Ishikawa (cell line): ENCODE measurements at regions not wholly inside any gene's neighbourhood (a gene's known extent, or its start where the extent isn't known, plus 50 kb on each side); places are given as distances from the start of the nearest gene placed in this dataset.
A peak's percentile ranks its signal among the peaks of the same experiment; 100 is the strongest.

Experiments
- CEBPB ChIP-seq: IDR thresholded peaks from 2 replicates; pipeline ENCODE4 v1.6.1; 2012
- CREB1 ChIP-seq: IDR thresholded peaks from 2 replicates; pipeline ENCODE4 v1.6.1; 2012; ENCODE audit warnings: low read depth
- EGR1 ChIP-seq: IDR thresholded peaks from 2 replicates; pipeline ENCODE4 v1.6.1; 2012
- EP300 ChIP-seq: IDR thresholded peaks from 2 replicates; pipeline ENCODE4 v1.6.1; 2012; ENCODE audit warnings: borderline replicate concordance
- FOXM1 ChIP-seq: IDR thresholded peaks from 2 replicates; pipeline ENCODE4 v1.6.1; 2012; ENCODE audit warnings: low read depth, borderline replicate concordance
- MAX ChIP-seq: IDR thresholded peaks from 2 replicates; pipeline ENCODE4 v1.6.1; 2012
- RAD21 ChIP-seq: IDR thresholded peaks from 2 replicates; pipeline ENCODE4 v1.6.1; 2012; ENCODE audit warnings: low read depth
- REST ChIP-seq: IDR thresholded peaks from 2 replicates; pipeline ENCODE4 v1.6.1; 2012; ENCODE audit warnings: low read depth, mild to moderate bottlenecking
- TAF1 ChIP-seq: IDR thresholded peaks from 2 replicates; pipeline ENCODE4 v1.6.1; 2012; ENCODE audit warnings: low read depth, mild to moderate bottlenecking
- TEAD4 ChIP-seq: IDR thresholded peaks from 2 replicates; pipeline ENCODE4 v1.6.1; 2012
- USF1 ChIP-seq: IDR thresholded peaks from 2 replicates; pipeline ENCODE4 v1.6.1; 2012
- YY1 ChIP-seq: IDR thresholded peaks from 2 replicates; pipeline ENCODE4 v1.6.1; 2012; ENCODE audit warnings: low read depth
- ZBTB7A ChIP-seq: IDR thresholded peaks from 2 replicates; pipeline ENCODE4 v1.6.1; 2012; ENCODE audit warnings: low read depth

- TF ChIP-seq USF1 (no peak), FOXM1 (no peak), REST (no peak), MAX (no peak), EP300 (no peak), ZBTB7A (no peak)
Measured at GRCh38 chr11:69381681-69382130, 87.8 kb downstream of the MYEOV start.

- peak; percentile 46; the same call in 1 of the 2 replicates for TF ChIP-seq TAF1
- TF ChIP-seq REST, result no peak
- peak; percentile 77 for TF ChIP-seq CEBPB
- no peak; the same call in 1 of the 2 replicates for TF ChIP-seq MAX
- TF ChIP-seq USF1, result peak; percentile 97
- no peak for TF ChIP-seq TEAD4
- no peak for TF ChIP-seq EP300
- TF ChIP-seq YY1, result no peak
- TF ChIP-seq CREB1, result no peak
Measured at GRCh38 chr11:69382131-69383128, 88.5 kb downstream of the MYEOV start.

GRCh38 chr11:69383372-69384250 lies 89.7 kb downstream of the MYEOV start:
- no peak for TF ChIP-seq USF1
- TF ChIP-seq TEAD4, result no peak
- TF ChIP-seq CREB1, result no peak
- no peak for TF ChIP-seq FOXM1
- TF ChIP-seq CEBPB, result no peak

GRCh38 chr11:69384251-69385143 lies 90.5 kb downstream of the MYEOV start:
- TF ChIP-seq EGR1 (no peak), REST (no peak), MAX (no peak), CREB1 (no peak), RAD21 (no peak), YY1 (no peak), USF1 (no peak), FOXM1 (no peak)
